Suppressor macrophage treated with lipopolysaccharide for 1 hour (primary cell): ENCODE measurements at regions not wholly inside any gene's neighbourhood (a gene's known extent, or its start where the extent isn't known, plus 50 kb on each side); places are given as distances from the start of the nearest gene placed in this dataset.
"Not testable (repeated sequence)": the region's sequence is repeated elsewhere in the genome, so short reads cannot be mapped to it uniquely, and the experiment has no call there.

Experiments used
- DNase-seq, 3 donors: peaks; one replicate each; pipeline ENCODE4 v3.0.0-alpha.2; 2020 to 2022

DNA sequence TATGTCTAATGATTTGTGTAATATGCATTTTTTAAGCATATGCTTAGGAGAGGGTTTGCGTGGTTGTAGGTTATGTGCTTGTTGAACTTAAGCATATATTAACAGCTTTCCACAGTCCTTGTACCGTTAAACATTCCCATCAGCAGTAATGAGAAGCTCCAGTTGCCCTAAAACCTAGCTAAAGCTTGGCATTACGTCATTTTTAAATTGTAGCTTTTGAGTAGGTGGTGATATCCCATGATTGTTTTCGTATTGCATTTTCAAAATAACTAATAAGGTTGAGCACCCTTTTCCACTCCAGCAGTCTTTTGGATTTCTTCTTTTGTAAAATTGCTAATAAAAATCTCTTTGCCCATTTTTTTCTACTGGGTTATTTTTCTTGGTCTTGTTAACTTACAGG lies 453.1 kb upstream of the GCFC2 start:
- DNase-seq, result no peak

DNA sequence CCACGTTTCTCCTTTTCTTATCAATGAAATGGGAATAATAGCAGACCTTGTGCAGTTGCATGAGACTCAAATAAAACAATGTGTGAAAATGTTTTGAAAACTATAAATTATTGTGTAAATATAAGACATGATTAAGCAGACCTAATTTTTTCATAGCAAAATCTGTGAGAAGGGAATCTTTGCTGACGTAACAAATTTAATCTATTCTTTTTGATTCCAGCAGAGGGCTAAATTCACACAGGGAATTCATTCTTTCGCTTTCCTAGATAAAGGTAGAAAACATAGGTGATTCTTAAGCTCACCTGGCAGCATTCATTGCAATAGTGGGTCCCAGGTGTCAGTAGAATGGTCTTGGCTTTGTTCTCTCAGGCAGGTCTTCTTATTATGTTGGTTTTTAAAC lies 450.0 kb upstream of the GCFC2 start:
- no peak for DNase-seq

DNA sequence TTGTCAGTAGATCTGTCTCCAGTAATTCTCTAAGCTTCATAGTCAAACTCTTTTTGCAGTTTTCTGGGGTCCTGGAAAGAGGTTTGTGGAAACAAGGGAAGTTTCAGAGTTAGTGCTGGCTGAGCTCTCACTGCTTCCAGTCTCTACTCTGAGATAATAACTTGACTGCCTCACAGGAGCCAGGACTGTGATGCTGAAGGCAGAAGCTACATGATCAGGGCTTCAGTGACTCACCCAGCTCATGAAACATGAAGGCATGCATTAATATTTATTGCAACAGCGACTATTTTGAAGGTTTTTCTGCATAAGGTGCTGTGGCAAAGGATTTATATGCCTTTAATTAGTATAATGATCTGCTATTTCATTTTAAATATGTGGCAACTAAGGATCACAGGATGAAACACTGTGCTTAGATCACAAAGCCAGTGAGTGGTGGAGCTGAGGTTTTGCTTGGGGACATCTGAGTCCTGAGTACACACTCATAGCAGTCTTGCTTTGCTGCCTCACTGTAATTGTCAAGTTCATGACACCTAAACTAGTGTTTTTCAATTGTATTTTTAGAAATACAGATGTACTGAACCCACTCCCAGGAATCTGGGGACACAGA lies 448.4 kb upstream of the GCFC2 start:
- DNase-seq, result no peak

DNA sequence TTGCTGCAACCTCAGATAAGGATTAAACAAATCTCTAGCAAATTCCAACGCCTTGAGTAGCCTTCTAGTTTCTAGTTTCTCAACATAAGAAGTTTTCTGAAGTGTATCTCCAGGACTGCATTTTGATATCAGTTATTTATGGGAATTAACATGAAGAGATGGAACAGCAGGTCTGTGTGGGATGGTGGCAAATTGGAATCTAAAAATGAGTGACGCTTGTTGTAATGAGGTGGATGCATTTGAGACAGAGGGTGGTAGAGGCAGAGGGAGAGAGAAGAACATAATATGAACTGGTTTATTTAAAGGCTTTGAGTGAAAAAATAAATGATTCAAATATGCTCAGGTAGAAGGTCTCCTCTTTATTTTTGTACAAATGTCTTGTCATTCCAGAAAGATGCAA lies 446.8 kb upstream of the GCFC2 start:
- DNase-seq, result no peak

DNA sequence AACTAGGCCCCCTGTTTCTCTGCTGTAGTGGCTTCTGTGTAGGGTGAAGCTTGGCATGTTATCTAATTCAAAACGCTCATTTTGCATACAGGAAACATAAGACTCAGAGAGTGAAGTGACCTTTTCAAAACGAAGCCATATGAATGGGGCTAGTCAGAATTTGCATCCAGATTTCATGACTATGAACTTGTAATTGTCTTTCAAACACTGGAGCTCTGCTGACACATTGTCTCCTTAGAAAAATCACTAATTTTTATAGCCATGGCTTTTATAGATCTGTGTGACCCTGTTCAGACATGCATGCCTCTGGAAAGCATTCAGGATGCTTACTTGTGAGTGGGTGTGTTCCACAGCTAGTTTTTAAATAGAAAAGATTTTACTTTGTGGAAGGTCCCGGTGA lies 444.3 kb upstream of the GCFC2 start:
- no peak for DNase-seq

DNA sequence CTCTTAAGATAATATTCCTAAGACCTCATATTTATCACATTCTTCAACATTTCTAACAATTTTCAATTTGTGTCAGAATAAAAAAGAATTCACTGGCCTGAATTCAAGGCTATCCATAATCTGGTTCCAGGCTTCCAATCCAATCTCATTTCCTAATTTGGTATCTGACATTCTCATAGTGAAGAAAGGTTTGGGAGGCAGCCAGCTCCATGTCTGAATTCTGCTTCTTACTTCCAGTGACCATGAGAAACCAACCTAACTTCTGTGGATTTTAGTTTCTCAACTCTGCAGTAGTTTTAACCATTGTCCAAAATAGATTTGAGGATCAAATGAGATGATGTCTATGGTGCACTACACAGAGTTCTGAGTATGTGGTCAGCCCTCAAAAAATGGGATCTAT lies 439.1 kb upstream of the GCFC2 start:
- no peak for DNase-seq

DNA sequence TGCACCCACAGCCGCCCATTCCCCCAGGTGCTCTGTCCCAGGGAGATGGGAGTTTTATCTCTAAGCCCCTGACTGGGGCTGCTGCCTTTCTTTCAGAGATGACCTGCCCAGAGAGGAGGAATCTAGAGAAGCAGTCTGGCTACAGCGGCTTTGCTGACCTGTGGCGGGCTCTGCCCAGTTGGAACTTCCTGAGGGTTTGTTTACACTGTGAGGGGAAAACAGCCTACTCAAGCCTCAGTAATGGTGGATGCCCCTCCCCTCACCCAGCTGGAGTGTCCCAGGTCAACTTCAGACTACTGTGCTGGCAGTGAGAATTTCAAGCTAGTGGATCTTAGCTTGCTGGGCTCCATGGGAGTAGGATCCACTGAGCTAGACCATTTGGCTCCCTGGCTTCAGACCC lies 428.6 kb upstream of the GCFC2 start:
- DNase-seq, result not testable (repeated sequence)

DNA sequence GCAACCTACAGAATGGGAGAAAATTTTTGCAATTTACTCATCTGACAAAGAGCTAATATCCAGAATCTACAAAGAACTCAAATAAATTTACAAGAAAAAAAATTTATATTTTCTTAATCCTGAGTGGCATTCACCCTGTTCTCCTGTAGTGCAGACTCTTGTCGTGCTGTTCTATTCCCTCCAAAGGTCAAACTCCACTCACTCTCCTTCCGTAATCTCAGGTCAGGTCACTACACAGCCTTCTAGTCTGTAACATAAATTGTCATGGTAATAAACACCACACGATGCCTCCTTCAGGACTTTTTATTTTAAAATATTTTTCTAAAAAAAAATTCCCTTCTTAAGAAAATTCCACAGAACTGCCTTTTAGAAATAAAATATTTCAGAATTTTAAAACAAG lies 417.9 kb upstream of the GCFC2 start:
- no peak for DNase-seq

DNA sequence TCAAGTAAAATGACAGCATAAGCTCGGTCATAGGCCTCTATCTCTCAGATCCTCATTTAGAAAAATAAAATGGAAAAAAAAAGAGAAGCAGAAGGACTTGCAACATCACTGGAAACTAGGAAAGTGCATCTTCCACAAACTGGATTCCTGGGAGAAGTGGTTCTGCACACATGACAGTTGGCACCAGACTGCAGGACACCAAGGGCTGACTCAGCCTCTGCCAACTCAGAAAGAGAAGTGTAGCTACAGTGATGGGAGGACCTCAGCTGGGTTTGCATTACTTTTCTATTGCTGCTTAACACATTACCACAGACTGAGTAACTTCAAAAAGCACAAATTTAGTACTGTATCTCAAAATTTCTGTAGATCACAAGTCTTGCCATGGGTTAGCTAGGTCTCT lies 409.5 kb upstream of the GCFC2 start:
- no peak for DNase-seq

DNA sequence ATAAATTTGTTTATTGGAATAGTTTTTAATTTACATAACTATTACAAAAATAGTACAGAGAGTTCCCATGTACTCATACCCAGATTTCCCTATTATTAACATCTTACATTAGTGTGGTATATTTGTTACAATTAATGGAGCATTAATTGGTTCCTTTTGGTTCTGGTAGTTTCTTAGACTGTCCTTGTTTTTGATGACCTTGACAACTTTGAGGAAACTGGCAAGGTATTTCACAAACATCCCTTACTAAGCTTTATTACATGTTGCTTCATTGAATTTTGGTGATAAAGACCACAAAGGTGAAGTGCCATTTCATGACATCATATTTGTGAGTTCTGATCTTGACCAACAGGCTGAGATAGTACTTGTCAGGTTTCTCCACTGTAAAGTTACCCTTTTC lies 379.0 kb upstream of the GCFC2 start:
- DNase-seq, result no peak

DNA sequence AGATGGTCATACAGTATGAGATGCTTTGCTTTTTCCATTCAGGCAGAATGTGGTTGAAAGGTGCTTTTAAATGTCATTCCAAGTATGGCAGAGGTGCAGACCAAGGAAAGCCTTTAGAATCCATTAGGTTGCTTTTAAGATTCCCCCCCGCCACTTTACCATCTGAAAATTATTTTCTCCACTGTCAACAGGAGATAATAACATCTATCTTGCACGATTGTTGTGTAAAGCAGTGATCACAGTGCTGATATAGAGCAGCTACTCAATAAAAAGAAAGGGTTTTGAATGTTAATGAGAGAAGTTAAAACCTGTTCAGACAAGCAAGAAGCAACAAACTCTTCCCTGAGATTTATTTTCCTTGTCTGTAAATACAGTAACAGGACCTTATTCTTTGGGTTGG lies 372.5 kb upstream of the GCFC2 start:
- DNase-seq, result no peak

DNA sequence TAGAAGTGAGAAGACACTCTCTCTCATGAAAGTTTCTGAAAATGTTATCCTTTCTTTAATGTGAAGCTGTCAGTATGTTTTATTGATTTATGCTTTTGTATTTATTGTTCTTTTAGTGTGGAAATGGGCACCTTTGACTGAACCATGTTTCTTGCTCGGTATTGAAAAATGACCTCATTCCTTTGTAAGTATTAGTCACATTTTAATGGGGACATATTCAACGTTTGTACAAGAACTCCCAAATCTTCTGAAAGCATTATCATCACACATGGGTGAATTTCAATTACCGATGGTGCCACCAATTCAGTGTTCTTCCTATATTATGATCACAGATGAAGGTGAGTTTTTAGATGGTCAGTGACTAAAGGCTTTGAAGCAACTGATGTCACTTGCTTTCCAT lies 371.8 kb upstream of the GCFC2 start:
- no peak for DNase-seq

DNA sequence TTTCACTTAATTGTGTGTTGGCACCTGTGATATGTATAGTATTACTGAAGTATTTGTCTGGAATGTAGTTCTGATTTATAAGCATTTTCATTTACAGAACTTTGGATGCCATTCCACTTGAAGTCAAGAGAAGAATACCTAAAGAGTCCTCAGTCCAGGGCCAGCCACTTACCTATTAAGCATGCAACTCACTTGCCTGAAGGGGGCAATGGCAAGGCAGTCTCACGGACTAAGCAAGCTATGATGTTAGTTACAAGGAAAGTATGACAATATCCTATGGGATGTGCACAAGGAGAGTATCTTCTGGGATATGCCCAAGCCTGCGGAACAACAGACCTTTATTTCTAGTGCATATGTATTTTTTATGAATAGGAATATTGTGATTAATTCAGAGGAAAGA lies 369.4 kb upstream of the GCFC2 start:
- no peak for DNase-seq

DNA sequence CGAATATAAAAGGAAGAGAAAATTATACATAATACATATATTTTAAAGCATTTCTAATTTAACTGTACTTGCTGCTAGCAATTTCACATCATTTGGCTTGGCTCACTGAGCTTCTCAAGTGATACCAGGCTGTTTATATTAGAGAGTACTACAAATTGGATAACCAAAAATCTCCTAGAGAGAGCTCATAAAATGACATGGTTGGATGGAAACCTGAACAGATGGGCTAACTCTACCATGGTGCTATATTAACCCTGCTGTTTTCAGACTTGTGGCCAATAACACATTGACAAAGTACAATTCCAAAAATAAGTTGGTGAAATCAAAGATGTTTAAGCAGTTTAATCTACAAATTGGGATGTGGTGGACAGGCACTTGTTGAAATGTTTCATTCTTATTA lies 364.4 kb upstream of the GCFC2 start:
- no peak for DNase-seq

DNA sequence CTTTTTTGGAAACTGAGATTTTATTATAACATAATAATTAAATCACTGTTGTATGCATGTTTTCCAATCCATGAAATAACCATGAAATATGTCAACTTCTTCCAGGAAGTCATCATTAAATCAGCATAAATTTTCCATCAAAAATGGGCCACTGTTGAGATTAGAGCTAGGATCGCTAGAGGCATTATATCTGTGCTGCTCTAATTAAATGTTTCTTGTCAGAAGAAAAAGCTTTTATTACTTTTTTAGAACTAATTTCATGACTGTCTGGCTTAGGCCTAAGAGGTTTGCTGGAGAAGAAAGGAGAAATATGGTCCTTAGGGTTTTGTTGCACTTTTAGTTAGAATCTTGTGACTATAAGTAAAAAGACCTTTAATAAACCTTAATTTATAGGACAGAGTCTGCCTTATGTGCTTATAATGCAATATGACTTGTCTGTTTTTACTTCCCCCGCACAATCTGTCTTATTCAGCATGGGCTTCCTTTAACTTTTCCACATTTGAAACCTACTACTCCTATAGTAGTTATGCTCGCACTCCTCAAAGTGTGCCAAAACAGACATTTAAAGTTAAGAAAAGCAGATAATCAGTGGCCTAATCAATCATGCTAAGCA lies 363.4 kb upstream of the GCFC2 start:
- no peak for DNase-seq

DNA sequence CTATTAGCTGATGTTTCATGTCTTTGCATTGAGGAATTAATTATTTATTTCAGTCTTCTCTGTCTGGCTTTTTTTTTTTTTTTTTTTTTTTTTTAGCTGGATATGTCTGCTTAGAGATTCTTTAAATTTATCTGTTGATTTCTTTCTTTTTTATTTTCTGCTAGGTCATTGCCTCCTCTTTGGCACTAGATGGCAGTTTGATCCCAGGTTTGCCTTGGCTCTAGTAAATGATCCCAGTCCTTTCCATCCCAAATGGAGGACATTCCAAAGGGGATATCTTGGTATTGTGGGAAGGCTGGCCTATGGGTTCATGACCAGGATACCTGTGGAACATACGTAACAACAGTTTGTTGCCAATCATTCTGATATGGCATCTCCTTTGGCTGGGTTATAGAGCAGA lies 339.5 kb upstream of the GCFC2 start:
- DNase-seq, result no peak

DNA sequence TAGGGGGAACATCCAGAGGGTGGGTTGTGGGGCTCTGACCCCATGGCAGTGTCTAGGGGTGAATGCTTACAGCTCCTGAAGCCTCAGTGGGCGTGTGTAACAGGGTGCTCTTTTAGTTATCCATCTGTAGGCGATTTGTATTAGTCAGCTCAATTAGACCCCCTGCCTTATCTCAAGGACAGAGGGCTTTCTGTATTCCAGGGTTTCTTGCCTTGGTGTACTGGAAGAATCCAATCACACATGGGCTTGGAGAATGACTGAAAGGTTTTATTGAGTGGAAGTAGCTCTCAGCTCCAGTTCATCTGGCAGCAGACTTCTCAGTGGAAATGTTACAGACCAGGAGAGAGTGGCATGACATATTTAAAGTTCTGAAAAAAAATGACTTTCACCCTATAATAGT lies 334.0 kb upstream of the GCFC2 start:
- DNase-seq, result no peak

DNA sequence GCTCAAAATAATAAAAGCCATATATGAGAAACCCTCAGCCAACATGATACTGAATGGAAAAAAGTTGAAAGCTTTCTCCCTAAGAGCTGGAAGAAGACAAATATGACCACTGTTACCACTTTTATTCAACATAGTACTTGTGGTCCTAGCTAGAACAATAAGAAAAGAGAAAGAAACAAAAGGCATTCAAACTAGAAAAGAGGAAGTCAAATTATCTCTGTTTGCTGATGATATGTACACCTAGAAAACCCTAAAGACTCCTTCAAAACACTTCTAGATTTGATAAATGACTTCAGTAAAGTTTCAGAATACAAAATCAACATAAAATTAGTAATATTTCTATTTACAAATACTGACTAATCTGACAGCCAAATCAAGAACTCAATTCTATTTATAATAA lies 328.8 kb upstream of the GCFC2 start:
- DNase-seq, result no peak

DNA sequence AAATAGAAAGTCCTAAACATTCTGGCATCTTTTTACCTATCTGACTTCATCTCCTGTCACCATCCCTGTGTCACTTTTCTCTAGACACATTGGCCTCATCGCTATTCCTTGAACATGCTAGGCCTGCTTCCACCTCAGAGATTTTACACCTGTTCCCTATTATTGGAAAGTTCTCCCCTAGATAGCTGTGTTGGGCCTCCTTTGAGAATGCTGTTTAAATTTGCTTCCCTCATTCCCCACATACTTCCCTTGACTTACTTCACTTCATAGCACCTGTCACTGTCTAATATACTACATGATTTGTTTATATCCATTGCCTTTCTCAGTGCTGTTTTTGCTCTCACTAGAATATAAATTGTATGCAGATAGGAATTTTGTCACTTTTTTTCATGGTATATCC lies 317.0 kb upstream of the GCFC2 start:
- DNase-seq, result no peak

DNA sequence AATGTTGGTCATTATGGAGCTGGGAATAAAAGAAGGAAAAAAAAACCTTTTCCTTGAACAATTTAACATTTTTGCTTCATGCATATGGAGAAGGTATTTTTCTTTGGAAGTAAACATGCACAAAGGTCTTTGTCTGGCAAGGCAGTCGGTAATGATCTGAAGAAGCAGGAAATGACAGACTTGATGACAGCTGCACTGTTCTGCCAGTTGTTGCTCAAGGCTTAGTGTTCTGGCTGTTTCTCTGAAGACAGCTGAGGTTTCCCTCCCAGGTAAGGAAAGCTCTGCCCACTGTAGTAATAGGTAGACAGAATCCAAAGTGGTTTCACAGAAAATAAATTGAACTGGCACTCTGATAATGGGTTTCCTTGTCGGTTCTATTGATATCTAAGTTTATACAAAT lies 308.4 kb upstream of the GCFC2 start:
- no peak for DNase-seq

DNA sequence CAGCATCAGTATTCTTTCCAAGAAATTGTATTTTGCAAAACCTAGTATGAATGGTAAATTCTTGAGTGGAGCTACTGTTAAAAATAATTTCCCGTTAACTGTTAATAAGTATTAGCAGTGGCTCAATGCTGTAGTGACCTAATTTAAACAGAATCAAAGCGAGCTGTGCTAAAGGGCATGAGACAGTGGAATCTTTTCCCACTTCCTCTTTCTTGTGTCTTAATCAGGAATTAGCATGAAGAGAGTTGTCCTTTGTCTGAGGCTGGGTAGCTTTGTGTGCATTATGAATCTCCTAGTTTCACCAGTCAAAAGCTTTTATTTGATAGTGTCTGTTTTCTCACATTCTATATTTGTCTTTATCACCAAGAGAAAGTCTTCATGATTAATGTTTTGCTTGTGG lies 298.8 kb upstream of the GCFC2 start:
- no peak for DNase-seq

DNA sequence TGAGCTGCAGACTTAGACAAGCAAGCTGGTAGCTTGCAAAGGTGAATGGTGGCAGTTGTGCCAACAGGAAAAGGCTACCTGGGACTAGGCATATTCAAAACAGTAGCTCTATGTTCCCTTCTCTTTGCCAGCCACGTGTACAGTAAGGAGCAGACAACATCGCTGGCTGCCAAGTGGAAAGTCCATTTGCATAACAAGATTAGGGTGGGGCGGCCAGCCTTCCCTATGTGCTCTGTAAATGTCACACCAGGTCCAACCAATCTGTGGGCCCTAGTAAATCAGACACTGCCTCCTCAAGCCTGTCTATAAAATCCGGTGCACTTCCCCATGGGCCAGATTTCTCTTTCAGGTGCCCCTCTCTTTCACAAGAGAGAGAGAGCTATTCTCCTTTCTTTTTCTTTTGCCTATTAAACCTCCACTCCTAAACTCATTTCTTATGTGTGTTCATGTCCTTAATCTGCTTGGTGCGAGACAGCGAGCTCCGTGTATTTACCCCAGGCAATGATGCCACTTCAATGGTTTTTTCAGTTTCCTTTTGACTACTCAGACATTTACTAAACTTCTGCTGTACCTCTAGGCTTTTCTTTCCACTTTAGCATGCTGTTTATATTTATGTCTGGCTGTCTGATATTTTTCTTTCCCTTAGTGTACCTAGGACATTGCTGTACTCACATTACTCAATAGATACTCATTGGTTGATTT lies 297.4 kb upstream of the GCFC2 start:
- DNase-seq, result no peak

DNA sequence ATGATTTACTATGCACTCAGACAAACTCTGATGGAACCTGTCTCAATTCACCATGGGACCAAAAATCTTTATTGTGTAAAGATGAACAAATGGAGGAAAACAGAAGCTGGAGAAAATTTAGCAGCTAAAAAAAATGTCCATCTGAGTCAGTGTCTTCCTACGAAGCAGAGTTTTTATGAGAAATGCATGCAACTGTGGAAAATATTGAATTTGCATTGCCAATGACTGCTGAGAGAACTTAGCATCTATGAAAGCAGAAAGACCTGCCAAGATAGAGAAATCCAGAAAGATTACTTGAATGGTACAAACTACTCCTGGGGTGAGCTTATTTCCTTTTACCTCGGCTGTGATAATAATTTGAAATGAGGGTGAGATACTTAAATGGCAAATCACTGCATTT lies 289.7 kb upstream of the GCFC2 start:
- no peak for DNase-seq

DNA sequence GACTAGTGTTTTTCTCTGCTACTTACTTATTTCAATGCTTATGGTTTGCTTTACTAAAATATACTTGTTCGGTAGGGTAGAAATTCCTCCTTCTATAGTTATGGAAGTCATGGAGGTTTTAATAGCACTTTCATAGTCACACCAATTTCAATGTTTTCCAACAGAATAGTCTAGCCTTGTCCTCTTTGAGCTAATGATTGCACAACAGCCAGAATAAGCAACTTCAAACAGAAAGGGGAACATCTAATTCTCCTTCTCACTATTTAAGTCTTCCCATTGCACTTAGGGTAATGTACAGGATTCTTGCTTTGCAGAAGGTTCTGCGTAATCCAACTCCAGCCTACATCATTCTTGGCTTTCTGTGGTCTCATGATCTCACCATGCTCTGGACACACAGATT lies 287.7 kb upstream of the GCFC2 start:
- DNase-seq, result no peak

DNA sequence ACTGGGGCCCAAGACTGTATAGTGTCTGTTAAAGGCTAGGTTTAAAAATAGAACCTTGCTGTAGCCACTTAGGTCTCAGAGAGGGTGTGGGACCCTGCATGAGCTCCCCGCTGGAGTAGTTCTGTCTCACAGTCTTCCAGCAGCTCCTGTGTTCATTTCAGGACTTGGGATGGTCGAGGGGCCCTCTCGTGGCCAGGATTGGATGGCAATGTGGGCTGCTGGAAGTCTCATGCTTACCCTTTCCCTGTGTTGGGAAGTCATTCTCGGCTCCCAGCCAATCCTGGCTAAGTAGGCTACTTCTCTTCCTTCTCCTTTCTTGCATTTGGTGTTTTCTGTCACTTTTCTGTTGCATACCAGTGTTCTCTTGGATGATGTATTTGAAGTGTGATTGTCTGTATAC lies 284.0 kb upstream of the GCFC2 start:
- no peak for DNase-seq
